Ishikawa (cell line): ENCODE measurements at regions not wholly inside any gene's neighbourhood (a gene's known extent, or its start where the extent isn't known, plus 50 kb on each side); places are given as distances from the start of the nearest gene placed in this dataset.

ENCODE experiments used
- CEBPB ChIP-seq: IDR thresholded peaks from 2 replicates; pipeline ENCODE4 v1.6.1; 2012
- CREB1 ChIP-seq: IDR thresholded peaks from 2 replicates; pipeline ENCODE4 v1.6.1; 2012; ENCODE audit warnings: low read depth
- EGR1 ChIP-seq: IDR thresholded peaks from 2 replicates; pipeline ENCODE4 v1.6.1; 2012
- EP300 ChIP-seq: IDR thresholded peaks from 2 replicates; pipeline ENCODE4 v1.6.1; 2012; ENCODE audit warnings: borderline replicate concordance
- FOXM1 ChIP-seq: IDR thresholded peaks from 2 replicates; pipeline ENCODE4 v1.6.1; 2012; ENCODE audit warnings: low read depth, borderline replicate concordance
- NFIC ChIP-seq: IDR thresholded peaks from 2 replicates; pipeline ENCODE4 v1.6.1; 2012
- RAD21 ChIP-seq: IDR thresholded peaks from 2 replicates; pipeline ENCODE4 v1.6.1; 2012; ENCODE audit warnings: low read depth
- TAF1 ChIP-seq: IDR thresholded peaks from 2 replicates; pipeline ENCODE4 v1.6.1; 2012; ENCODE audit warnings: low read depth, mild to moderate bottlenecking
- TCF12 ChIP-seq: IDR thresholded peaks from 2 replicates; pipeline ENCODE4 v1.6.1; 2012; ENCODE audit warnings: low read depth
- TEAD4 ChIP-seq: IDR thresholded peaks from 2 replicates; pipeline ENCODE4 v1.6.1; 2012
- YY1 ChIP-seq: IDR thresholded peaks from 2 replicates; pipeline ENCODE4 v1.6.1; 2012; ENCODE audit warnings: low read depth
- ZBTB7A ChIP-seq: IDR thresholded peaks from 2 replicates; pipeline ENCODE4 v1.6.1; 2012; ENCODE audit warnings: low read depth
- TF ChIP-seq, protein P1 (sequence below): IDR thresholded peaks from 2 replicates; pipeline ENCODE4 v1.6.1; 2012
- TF ChIP-seq, protein P2 (sequence below): IDR thresholded peaks from 2 replicates; pipeline ENCODE4 v1.6.1; 2012
- TF ChIP-seq, protein P3 (sequence below): IDR thresholded peaks from 2 replicates; pipeline ENCODE4 v1.6.1; 2012; ENCODE audit warnings: low read depth, mild to moderate bottlenecking

DNA sequence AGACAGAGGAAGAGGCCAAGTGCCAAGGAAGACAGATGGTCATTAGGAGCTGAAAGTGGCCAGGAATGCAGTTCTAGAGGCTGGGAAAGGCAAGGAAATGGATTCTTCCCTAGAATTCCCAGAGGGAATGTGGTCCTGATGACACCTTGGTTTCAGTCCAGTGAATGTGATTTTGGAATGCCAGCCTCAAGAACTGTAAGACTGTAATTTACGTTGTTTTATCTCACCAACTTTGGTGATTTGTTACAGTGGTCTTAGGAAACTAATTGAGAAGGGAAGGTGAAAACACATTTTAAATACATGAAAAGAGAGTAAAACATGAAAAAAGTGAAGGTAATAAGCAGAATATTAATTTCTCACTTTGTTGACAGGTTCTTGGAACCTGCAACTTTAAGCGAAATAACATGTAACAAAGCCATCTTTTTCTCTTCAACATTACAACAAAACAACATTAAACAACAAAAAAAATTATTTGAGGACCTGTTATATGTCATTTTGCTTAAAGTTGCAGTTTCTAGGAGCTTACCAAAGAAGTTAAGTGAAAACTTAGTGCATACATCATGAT is 370.2 kb downstream of the METTL4 start:
- TF ChIP-seq, protein P1, sequence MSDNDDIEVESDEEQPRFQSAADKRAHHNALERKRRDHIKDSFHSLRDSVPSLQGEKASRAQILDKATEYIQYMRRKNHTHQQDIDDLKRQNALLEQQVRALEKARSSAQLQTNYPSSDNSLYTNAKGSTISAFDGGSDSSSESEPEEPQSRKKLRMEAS, result no peak
- TF ChIP-seq TCF12, result no peak
- TF ChIP-seq, protein P2, sequence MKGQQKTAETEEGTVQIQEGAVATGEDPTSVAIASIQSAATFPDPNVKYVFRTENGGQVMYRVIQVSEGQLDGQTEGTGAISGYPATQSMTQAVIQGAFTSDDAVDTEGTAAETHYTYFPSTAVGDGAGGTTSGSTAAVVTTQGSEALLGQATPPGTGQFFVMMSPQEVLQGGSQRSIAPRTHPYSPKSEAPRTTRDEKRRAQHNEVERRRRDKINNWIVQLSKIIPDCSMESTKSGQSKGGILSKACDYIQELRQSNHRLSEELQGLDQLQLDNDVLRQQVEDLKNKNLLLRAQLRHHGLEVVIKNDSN, result no peak
- TF ChIP-seq, protein P3, sequence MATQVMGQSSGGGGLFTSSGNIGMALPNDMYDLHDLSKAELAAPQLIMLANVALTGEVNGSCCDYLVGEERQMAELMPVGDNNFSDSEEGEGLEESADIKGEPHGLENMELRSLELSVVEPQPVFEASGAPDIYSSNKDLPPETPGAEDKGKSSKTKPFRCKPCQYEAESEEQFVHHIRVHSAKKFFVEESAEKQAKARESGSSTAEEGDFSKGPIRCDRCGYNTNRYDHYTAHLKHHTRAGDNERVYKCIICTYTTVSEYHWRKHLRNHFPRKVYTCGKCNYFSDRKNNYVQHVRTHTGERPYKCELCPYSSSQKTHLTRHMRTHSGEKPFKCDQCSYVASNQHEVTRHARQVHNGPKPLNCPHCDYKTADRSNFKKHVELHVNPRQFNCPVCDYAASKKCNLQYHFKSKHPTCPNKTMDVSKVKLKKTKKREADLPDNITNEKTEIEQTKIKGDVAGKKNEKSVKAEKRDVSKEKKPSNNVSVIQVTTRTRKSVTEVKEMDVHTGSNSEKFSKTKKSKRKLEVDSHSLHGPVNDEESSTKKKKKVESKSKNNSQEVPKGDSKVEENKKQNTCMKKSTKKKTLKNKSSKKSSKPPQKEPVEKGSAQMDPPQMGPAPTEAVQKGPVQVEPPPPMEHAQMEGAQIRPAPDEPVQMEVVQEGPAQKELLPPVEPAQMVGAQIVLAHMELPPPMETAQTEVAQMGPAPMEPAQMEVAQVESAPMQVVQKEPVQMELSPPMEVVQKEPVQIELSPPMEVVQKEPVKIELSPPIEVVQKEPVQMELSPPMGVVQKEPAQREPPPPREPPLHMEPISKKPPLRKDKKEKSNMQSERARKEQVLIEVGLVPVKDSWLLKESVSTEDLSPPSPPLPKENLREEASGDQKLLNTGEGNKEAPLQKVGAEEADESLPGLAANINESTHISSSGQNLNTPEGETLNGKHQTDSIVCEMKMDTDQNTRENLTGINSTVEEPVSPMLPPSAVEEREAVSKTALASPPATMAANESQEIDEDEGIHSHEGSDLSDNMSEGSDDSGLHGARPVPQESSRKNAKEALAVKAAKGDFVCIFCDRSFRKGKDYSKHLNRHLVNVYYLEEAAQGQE, result no peak
- no peak for TF ChIP-seq EGR1
- TF ChIP-seq ZBTB7A, result no peak
- TF ChIP-seq TAF1, result no peak
- TF ChIP-seq TEAD4, result no peak
- no peak for TF ChIP-seq FOXM1
- no peak for TF ChIP-seq RAD21
- TF ChIP-seq YY1, result no peak
- TF ChIP-seq CREB1, result no peak
- no peak for TF ChIP-seq CEBPB
- TF ChIP-seq EP300, result no peak
- no peak for TF ChIP-seq NFIC

DNA sequence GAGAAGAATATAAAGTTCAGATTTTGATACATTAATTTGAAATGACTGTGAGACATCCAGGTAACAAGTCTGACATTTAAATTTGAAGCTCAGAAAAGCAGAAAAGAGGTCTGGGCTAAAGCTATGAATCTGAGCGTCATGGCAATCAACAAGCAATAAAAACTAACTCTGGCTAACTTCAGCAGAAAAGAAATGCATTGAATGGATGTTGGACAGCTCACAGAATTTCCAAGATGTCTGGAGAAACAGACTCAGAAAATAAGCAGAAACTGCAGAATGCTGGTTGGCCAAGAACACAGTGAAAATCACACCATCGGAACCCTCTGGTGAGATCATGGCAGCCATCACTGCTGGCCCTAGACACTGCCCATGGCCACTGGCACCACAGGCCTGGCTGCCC is 366.6 kb downstream of the METTL4 start:
- TF ChIP-seq FOXM1, result no peak
- TF ChIP-seq, protein P2, result no peak
- no peak for TF ChIP-seq EGR1
- no peak for TF ChIP-seq TEAD4
- no peak for TF ChIP-seq TAF1
- no peak for TF ChIP-seq CEBPB
- TF ChIP-seq YY1, result no peak
- TF ChIP-seq, protein P3, result no peak
- no peak for TF ChIP-seq ZBTB7A
- TF ChIP-seq EP300, result no peak
- no peak for TF ChIP-seq RAD21
- TF ChIP-seq NFIC, result no peak
- TF ChIP-seq TCF12, result no peak
- TF ChIP-seq, protein P1, result no peak
- TF ChIP-seq CREB1, result no peak

DNA sequence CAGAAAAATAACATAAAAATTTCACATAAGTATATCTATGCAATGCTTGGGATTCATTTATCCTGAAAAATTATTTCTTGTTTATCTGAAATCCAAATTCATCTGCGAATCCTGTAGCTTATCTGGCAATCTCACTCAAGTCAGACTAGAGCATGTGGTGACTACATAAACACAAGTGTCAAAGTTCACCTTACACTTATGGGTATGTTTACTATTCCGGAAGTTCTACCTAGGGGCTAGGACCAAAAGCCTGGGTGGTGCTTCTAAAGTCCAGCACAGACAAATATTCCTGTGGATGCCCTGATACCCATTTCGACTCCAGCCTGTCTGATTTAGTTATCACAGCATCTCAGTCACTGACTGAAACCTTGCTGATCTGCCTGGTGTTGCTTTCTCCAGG is 364.0 kb downstream of the METTL4 start:
- TF ChIP-seq CEBPB (no peak), TAF1 (no peak), TEAD4 (no peak), RAD21 (no peak), YY1 (no peak), NFIC (no peak), FOXM1 (no peak), EP300 (no peak)
- TF ChIP-seq, protein P3, result no peak

DNA sequence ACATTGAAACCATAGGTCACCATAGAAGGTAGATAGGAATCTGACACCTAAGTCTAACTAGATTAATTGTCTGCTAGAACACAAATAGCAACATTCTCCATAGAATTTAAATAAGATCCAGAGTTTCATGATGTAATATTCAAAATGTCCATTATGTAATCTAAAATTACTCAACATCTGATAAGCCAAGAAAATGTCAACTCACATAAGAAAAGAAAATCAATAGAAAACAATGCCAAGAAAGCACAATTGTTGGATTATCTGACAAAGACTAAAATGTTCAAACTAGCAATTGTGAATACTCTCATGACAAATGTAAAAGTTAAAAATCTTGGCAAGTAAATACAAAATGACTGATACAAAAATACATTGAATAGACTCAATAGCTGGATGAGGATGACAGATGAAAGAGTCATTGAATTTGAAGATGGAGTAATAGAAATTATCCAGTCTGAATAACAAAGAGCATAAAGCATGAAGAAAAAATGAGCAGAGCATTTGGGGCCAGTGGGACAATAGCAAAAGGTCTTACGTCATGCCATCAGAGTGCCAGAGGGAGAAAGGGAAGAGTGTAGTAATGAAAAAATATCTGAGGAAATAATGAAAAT is 358.6 kb downstream of the METTL4 start:
- TF ChIP-seq RAD21 (no peak), CREB1 (no peak), NFIC (no peak), EGR1 (no peak), ZBTB7A (no peak), YY1 (no peak), FOXM1 (no peak), CEBPB (no peak), TEAD4 (no peak), EP300 (no peak), TAF1 (no peak), TCF12 (no peak)
- TF ChIP-seq, protein P1, result no peak
- TF ChIP-seq, protein P2, result no peak
- TF ChIP-seq, protein P3, result no peak
